GM12878 (cell line): ENCODE measurements at regions not wholly inside any gene's neighbourhood (a gene's known extent, or its start where the extent isn't known, plus 50 kb on each side); places are given as distances from the start of the nearest gene placed in this dataset.

ENCODE experiments used
- EGR1 ChIP-seq, 2 experiments: IDR thresholded peaks; 1 replicate in 1 of 2; 2 replicates in 1 of 2; pipeline ENCODE4 v1.6.1; 2011 to 2012; ENCODE audit warnings: low read depth in 2 of 2, low read length in 2 of 2, borderline replicate concordance in 1 of 2, mild to moderate bottlenecking in 1 of 2, moderate library complexity in 1 of 2
- ELK1 ChIP-seq: IDR thresholded peaks from 2 replicates; pipeline ENCODE4 v1.6.1; 2012; ENCODE audit warnings: low read depth, low read length, improper control_type of control experiment
- HDAC2 ChIP-seq: fragments of 200-600 bp; sonication (generic); IDR thresholded peaks from 2 replicates; pipeline ENCODE4 v1.6.1; 2017
- NKRF ChIP-seq: fragments of 450-650 bp; conservative IDR thresholded peaks from 2 replicates; pipeline ENCODE4 v1.6.1; 2017; ENCODE audit warnings: mild to moderate bottlenecking, moderate library complexity
- RB1 ChIP-seq: fragments of 450-650 bp; formaldehyde crosslinking; IDR thresholded peaks from 2 replicates; pipeline ENCODE4 v1.6.1; 2017; ENCODE audit warnings: mild to moderate bottlenecking, borderline replicate concordance
- RBBP5 ChIP-seq: fragments of 200-600 bp; sonication (generic); conservative IDR thresholded peaks from 2 replicates; pipeline ENCODE4 v1.6.1; 2016
- SIX5 ChIP-seq: IDR thresholded peaks from 2 replicates; pipeline ENCODE4 v1.6.1; 2011; ENCODE audit warnings: mild to moderate bottlenecking, low read depth, low read length, moderate library complexity; ENCODE audit not compliant: severe bottlenecking
- SMARCA5 ChIP-seq: fragments of 450-650 bp; IDR thresholded peaks from 2 replicates; pipeline ENCODE4 v1.6.1; 2017; ENCODE audit warnings: mild to moderate bottlenecking
- SPI1 ChIP-seq: IDR thresholded peaks from 2 replicates; pipeline ENCODE4 v1.6.1; 2011; ENCODE audit warnings: low read depth, mild to moderate bottlenecking, low read length, moderate library complexity, borderline replicate concordance; ENCODE audit not compliant: insufficient read depth

GRCh38 chr16:17647879-17648872, 177.4 kb upstream of the XYLT1 start (continued):
- TF ChIP-seq RB1 (no peak), ELK1 (no peak), RBBP5 (no peak), HDAC2 (no peak), SMARCA5 (no peak), SIX5 (no peak), NKRF (no peak), EGR1 (IDR thresholded peaks at IDR 0.05; ENCODE audit: borderline replicate concordance in 1 of 2, low read depth in 2 of 2, low read length in 2 of 2) (no peak), SPI1 (no peak)
